Middle frontal gyrus (tissue), 1 donor: ENCODE measurements at regions not wholly inside any gene's neighbourhood (a gene's known extent, or its start where the extent isn't known, plus 50 kb on each side); places are given as distances from the start of the nearest gene placed in this dataset.

ENCODE experiments used
- DNase-seq: peaks from one replicate; pipeline ENCODE4 v3.0.0-alpha.2; 2015; ENCODE audit warnings: low spot score; ENCODE audit errors: extremely low spot score

DNA sequence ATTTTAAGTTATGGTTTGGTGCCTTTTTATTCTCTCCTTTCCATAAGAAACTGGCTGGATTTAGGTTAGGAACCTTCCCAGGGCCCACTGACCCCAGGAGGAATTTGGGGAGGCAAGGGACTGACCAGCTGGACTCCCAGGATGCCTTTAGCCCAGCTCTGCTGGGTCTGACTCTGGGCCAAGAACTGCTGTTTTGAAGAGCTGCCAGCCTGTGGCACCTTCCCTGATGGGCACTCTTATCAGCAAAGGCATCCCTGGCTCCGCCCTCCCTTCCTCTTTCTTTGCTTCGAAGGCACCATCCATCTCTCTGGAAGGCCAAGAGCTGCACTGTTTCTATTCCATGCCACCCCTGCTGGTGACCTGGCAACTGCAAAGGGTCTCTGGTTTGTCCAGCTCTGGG lies 174.7 kb downstream of the POU4F1 start:
- no peak for DNase-seq

DNA sequence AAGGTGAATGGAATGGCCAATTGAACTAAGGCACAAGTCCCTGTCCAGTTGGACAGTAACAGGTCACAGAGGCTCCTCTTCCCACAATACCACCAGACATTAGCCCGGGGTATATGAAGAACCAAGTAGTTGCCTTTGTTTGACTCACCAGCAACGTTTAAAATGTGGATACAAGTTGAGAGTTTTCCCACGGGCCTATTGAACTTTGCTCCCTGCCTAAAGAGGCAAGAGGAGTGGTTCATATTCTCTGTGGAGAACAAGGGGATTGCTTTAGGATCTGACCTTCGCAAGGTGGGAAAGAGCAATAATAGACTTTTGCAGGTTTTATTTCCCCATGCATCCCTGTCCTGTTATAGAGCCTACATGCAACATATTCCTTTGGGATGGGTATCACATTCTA lies 177.2 kb downstream of the POU4F1 start:
- DNase-seq = no peak

DNA sequence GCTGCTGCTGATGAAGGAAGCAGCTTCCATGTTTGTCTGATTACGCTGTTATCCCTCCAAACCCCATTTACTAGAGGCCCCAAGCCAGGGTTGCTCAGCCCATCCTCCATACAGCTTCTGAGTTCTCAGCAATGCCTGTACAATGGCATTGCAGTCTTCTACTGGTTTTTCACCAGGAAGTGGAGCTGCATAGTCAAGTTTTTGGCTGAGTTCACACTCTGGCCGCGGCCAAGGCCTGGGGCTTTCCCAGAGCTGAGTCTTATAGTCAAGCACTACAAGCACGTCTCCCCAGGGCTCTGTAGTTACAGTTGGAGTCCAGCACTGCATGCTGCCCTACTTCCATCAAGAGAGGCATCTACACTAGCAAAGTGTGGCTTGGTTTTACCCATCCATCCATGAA lies 182.5 kb downstream of the POU4F1 start:
- no peak for DNase-seq

DNA sequence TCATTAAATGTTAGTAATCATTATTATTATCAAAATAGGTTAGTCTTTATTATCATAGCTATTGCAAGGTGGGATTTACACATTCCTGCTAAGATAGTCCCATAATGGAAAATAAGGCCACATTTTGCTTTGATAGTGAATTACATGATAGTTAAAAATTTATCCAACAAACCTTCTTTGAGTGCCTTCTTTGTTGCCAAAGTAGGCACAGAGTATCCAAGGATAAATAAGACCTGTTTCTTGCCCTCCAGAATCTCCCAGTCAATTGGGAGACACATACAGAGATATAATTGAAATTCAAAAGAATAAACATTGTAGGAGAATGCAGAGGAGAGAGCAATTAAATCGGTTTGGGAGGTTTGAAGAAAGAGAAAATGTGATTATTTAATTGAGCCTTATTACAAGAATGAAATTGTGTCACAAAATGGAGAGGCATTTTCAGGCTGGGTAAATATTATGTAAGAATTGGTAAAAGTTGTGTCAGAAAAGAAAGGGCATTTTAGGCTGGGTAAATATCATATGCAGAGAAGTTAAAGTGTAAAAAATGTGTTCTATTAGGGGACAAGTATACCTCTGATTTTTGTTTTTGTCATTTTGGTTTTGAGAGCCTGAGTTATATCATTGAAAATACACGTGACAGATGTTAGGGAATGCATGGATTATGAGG lies 189.3 kb downstream of the POU4F1 start:
- no peak for DNase-seq

DNA sequence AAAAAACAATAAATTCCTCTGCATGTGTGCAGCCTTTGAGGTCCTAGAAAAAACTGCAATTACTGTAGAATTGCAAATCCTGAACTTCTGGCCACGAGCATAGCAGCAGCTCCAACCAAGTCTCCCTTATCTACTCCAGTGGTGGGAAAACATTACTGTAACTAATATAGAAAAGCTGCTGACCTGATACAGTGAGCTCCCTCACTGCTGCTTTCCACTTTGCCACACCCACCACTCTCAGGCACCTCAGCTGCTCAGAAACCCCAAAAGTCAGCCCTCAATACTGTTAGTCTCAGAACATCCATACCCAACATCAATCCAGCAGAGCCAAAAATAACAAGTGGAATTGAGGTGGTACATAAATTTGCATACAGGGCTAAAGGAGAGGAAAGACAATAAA lies 192.5 kb downstream of the POU4F1 start:
- DNase-seq = no peak

DNA sequence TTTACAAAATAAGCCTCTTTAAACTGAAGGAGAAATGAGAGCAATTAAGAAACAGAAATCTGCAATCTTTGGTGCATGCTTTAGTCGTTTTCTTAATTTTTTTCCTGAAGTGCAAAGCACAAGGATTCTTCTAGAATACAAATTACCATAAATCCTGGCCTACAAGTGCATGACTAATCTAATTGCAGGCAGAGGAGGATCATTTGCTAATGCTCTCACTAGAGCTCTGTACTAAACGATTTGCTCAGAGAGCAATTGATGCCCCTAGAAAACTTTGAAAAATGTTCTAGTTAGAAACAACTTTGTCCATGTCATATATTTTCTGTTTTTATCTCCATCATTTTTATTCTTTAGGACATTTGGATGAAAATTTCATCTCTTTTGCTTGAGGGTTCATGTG lies 193.2 kb downstream of the POU4F1 start:
- DNase-seq = no peak

DNA sequence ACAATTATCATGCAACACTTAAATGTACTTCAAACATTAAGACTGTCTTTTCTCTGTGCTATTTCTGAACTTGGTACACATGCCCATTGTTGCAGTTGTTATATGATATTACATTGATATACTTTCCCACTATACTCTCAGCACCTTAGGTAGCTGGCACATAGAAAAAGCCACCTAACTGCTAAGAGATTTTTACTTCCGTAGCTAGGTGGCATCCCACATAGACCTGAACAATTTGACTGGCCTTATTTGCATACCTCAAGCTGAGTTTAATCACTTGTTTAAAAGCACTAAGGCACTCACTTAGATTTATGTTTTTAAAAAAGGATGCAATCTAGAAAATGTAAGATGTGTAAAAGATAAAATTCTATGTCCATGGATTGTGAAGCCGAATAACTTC lies 194.2 kb downstream of the POU4F1 start:
- DNase-seq = no peak

DNA sequence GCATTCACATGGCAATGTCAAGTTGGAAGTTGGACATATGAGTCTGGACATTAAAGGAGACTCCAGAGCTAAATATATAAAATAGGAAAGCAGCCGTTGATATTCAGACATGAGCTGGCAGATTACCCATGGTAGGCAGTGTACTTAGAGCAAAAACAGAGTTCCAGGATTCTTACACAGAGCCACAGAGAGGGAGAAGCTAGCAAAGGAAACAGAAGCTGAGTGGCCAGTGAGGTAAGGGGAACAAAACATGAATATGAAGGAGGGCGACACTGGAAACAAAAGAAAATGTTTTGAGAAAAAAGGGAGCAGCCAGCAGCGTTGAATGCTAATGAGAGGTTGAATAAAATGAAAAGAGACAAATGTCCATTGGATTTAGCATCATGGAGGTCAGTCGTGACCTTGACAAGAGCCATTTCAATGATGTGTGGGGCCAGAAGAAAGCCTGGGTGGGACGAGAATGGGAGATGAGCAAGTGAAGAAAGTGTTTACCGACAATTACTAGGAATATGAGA lies 198.4 kb downstream of the POU4F1 start:
- no peak for DNase-seq

DNA sequence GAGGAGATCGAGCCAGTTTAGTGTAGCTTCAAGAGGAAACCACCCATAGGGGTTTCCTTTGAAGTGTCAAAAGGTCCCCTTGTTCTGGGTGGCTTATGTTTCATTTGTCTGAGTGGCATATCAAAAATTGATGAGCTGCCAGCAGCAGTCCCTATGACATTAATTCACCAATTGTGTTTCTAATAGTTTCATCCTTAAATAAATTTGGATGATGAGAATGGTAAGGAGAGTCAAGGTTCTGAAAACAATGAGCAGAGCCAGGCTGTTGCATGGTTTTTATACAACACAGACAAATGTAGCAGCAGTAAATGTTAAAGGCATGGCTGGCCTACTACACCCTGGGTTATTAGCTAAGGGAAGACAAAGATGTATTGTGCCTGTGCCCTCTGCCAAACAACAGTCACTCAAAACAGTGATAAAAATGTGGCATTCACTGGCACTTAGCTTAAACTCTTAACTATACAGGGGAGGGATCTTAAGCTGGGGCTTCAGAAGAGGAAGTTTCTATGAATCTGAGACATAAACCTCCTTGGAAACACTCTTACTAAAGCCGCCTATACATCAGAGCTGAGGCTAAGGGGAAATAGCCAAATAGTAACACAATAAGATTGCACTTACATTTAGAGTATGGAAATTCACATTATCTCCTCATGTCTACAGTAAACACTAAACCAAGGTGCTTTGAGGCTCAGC lies 200.5 kb downstream of the POU4F1 start:
- no peak for DNase-seq

DNA sequence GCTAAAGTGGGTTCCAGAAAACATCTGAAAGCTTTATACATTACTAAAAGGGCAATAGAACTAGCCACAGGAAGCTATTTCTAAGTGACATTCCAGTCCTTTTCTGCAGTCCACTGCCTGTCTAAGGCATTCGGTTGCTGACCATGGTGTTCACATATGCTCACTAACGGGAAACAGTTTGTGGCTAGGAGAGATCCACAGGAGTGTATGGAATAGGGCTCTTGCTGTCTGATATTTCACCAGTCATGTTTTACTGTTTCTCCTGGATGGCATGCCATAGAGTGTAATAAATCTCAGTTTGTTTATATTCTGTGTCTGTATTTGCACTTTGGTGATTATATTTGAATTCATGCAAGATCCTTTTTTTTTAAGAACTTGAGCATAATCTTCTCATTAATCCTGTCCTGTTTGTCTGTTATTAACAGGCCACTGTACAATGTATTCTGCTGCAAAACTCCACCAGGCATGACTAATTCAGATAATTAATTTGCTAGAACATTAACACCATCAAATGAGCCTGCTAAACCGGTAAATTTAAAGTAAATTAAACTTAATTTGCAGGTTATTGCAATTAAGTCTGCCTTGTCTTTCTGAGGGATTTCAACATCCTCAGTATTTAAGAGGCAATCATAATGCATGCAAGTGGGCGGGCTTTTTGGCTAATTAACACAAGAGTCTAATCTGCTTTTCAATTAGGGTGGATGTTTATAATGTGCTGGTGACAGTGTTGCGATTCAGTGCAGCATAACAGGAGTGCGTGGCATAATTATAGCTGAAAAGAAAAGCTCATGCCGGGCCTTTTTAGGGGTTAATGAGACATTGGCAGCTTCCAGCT lies 201.3 kb downstream of the POU4F1 start:
- no peak for DNase-seq

DNA sequence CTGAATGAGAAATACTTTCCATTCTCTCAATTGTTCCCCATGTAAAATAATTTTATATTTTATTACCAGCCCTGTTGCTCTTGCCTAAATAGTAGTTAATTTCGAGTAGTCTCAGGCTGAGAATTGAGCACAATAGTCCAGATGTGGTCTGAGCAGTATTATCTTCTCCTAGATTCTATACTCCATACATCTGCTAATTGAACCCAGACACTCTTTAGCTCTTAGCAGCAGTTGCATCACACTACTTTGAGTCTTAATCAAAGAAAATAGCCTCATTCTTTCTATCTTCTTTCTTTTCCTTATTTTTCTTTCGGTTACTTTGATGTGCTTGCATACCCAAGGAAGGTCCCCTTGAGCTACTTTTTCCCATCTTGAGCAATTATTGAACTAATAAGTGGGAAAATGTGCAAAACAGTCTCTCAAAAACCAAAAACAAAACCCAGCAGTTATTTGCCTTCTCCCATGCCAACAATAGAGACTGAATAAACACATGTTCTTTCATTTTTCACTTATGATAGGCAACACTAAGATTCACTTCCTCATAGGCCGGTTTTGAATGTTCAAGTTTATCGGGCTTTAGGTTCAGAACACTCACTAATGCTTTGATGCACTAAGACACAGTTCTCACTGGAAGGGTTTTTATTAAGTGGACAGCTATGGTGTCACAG lies 204.5 kb downstream of the POU4F1 start:
- DNase-seq = no peak

DNA sequence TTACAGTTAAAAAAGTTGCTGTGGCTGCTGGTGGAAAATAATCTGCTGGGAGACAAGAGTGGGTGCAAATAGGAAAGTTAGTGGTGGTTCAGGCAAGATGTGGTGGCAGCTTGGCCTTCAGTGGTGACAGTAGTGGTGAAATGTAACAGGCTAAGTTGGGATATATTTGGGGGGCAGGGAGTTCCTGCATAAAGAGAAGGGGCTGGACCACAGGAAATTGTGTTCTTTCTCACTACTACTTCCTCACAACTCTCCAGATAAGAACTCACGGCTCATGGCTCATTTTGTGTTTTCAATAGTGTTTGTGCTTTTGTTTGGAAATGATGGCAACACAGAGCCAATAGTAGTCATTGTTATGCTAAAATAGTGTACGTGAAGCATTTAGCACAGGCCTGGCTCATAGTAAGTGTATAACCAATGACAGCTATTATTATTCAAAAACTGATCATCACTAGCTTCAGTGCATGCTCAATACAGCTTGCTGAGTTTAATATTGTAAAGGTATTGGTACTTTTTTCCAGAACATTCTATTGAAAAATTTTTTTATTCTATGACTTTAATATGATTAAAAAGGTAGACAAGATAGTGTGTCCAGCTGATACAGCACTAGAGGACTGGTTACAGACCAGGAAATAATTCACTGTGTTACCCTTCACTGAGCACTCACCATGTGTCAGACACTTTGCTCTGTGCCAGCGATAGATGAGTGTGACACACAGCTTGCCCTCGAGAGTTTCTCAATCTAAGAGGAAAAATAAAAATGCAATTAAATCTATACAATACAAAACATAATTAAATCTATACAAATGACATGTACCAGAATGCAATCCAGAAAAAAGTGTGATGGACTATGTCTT lies 209.8 kb downstream of the POU4F1 start:
- no peak for DNase-seq

DNA sequence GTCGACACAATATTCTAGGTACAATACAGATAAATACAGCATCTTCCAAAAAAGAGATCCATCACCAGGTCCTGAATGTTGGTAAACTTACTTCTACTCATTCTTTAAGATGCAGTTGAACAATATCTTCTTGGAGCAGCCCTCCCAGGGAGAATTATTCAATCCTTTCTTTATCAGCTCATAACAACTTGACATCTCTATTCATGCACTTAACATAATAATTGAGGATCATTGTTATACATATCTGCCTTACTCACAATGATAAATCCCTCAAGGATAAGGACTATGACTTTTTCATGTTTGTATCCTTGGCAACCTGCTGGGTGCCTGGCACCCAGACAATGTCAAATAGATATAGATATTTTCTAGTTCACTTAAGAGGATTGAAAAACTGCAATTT lies 219.5 kb downstream of the POU4F1 start:
- DNase-seq = no peak

DNA sequence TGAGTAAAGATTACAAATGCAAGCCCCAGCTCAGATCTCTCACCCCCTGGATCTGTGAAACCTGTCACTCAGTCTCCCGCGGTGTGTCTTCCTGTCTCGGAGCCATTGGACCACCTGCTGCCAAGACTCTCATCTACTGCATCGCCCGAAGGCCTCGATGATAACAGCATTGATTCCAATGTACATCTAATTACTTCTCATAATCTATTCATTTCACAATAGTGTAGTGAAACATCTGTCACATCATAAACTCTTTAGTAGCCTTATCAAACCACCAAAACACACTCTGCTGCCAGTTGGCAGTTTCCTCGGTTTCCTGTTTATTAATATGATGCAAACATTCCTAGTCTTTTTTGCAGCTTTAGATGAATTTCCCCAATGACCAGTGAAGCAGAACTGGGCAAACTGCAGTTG lies 220.3 kb downstream of the POU4F1 start:
- DNase-seq = no peak

DNA sequence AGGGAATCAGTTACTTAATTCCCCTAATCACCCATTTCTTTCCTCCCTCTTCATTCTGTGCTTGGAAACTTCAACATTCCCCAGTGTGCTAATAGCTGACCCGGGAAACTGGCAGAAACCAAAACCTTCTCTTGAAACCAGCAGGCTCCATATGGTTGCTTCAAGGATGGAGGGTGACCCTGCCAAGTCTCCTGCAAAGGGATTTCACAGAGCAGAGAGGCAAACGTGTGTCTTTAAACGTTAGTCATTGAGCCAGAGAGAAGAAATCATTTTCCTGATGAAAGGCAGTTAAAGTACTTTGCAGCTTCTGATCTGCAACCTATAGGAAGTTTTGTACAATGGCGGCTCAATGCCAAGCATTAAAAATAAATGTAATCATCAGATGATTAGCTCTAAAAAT lies 220.9 kb downstream of the POU4F1 start:
- DNase-seq = no peak

DNA sequence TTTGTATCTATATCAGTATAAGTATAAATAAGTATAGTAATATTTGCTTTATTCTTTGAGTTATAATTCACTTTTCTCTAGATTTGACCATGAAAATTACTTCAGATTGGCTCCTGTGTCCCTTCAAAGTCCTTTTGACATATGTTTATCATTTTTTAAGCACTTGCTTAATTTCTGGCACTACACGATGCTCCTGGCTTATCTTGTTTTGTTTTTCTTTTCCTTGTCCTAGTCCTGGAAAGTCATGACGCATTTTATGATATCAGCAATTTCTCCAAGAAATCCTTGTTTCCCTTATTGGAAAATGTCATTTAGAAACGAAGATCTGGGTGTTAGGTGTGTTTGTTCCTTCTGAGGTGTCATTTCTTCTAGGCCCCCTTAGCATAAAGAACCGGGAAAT lies 226.5 kb downstream of the POU4F1 start:
- DNase-seq = no peak

DNA sequence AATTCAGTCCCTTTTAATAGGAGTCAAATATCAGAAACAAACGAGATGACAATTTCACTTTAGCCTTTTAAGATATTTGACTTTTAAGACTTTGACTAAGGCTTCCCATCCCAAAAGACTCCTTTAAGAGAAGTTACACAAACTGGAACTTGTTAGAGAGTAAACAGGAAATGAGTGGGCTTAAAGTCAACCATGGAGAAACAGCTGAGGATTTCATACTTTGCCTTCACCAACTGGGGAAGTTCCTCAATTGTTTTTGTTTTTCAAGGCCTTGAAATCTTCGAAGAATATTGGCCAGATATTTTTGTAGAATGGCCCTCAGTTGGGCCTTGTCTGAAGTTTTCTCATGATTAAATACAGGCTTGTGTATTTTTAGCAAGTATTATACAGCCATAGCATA lies 227.3 kb downstream of the POU4F1 start:
- DNase-seq = no peak

DNA sequence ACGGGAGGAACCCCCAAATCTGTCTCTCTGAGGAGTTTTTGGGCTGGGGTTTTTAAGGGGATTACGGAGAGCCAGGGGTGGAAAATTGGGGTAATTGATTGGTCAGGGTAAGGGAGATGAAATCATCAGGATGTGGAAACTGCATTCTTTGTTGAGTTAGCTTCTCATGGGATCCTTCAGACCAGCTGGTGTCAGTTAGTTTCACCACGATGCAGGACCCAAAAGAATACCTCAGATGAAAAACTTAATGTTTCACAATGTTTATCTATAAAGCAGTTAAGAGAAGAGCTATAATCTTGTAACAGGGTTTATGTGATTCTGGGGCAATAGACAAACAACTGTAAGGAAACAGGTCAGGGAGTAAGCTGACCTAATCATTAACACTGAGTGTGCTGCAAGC lies 230.8 kb downstream of the POU4F1 start:
- DNase-seq = no peak

DNA sequence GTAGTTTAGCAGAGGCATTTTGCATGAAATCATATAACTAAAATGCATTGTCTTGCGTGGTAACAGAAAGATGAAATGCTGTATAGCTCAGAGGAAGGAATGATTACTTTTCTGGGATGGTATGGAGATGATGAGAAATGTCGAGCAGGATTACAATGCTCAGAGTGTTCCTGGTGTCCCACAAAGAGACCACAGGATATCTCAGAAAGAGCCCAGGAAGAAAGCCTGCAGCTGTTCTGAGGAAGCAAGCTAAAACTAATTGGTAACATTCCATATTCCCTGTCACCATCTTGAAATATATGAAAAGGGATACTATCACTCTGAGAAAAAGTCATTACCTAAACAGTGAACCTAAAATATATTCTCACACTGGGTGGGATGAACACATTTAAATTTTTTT lies 233.1 kb downstream of the POU4F1 start:
- no peak for DNase-seq

DNA sequence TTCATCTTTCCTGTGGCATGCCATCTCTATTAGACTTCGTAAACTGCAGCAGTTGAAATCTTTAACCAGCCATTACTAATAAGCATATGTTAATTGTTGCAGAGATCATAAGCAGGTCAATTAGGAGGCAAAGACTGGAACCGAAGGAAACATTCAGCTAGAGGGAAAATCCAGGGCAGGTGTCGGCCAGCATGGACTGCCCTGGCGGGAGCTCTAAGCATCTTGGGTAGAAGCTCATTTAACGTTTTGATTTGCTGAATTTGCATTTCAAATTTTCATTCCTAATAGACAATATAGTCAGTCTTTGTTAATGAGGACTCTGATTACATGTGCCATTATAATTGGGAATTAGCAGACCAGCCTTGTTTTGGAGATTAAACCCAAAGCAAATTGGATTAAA lies 238.6 kb downstream of the POU4F1 start:
- no peak for DNase-seq

DNA sequence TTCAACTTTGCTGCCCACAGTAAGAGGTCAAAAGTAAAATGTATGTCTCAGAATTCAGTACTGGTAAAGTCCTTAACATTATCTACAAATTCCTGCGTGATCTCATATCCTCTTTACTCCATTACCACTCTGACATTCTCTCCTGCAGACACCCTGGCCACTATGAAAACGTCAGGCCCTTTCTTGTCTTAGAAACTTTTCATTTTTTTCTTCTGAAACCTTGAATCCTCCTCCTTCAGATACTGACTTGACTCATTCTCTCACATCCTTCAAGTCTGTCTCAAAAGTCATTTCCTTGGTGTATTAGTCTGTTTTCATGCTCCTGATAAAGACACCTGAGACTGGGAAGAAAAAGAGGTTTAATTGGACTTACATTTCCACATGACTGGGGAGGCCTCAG lies 262.3 kb downstream of the POU4F1 start:
- DNase-seq = no peak
